ENCODE measurements at regions not wholly inside any gene's neighbourhood (a gene's known extent, or its start where the extent isn't known, plus 50 kb on each side); places are given as distances from the start of the nearest gene placed in this dataset.
A peak's percentile ranks its signal among the peaks of the same experiment; 100 is the strongest.

- TF ChIP-seq RNF2 (IDR thresholded peaks at IDR 0.05) (no peak), TAF1 (IDR thresholded peaks at IDR 0.05; ENCODE audit: control insufficient read depth, extremely low read depth, insufficient read depth, low read length, severe bottlenecking) (peak; percentile 28), MAZ (CRISPR knock-in tag; conservative IDR thresholded peaks at IDR 0.05 in 1 of 2, IDR thresholded peaks at IDR 0.05 in 1 of 2) (0 out of 4 replicates have a peak, but pooled peaks of 1 of the 2 experiments have one; percentile 13), POLR2A (conservative IDR thresholded peaks at IDR 0.05) (peak; percentile 62; the same call in 1 of the 2 replicates), CREB3L1 (IDR thresholded peaks at IDR 0.05; ENCODE audit: borderline replicate concordance, low read depth) (peak; percentile 46; the same call in 1 of the 2 replicates), DPF2 (IDR thresholded peaks at IDR 0.05) (no peak), SMAD4 (CRISPR knock-in tag; conservative IDR thresholded peaks at IDR 0.05) (0 out of 2 replicates have a peak, but pooled peaks have one; percentile 17), TRIM28 (IDR thresholded peaks at IDR 0.05) (no peak), MTA3 (IDR thresholded peaks at IDR 0.05; ENCODE audit: borderline replicate concordance) (no peak), NFE2 (IDR thresholded peaks at IDR 0.05; ENCODE audit: low read depth) (no peak), BRF1 (IDR thresholded peaks at IDR 0.05; ENCODE audit: borderline replicate concordance, extremely low read depth, insufficient read length) (no peak), NFRKB (IDR thresholded peaks at IDR 0.05; ENCODE audit: low read depth) (peak; percentile 88; the same call in 1 of the 2 replicates), POLR2G (IDR thresholded peaks at IDR 0.05; ENCODE audit: low read depth, low read length) (peak; percentile 83), RFX5 (IDR thresholded peaks at IDR 0.05; ENCODE audit: low read depth, low read length) (no peak), YY1 (IDR thresholded peaks at IDR 0.05; ENCODE audit: borderline replicate concordance in 1 of 3, control insufficient read depth in 1 of 3, extremely low read depth in 1 of 3, insufficient read depth in 3 of 3, insufficient read length in 1 of 3, insufficient replicate concordance in 2 of 3, low read depth in 1 of 3, low read length in 2 of 3) (peak; percentile 37 to 87 (median 74)), L3MBTL2 (IDR thresholded peaks at IDR 0.05) (peak; percentile 51; the same call in 1 of the 2 replicates), MYBL2 (IDR thresholded peaks at IDR 0.05; ENCODE audit: low read depth) (peak; percentile 83), MYBL2 (CRISPR knock-in tag; IDR thresholded peaks at IDR 0.05; ENCODE audit: borderline replicate concordance) (no peak), POLR2H (tag; IDR thresholded peaks at IDR 0.05; ENCODE audit: low read depth) (peak; percentile 57; the same call in 1 of the 2 replicates), SUPT5H (IDR thresholded peaks at IDR 0.05) (peak; percentile 47; the same call in 1 of the 2 replicates), EP400 (IDR thresholded peaks at IDR 0.05) (peak; percentile 52; the same call in 1 of the 2 replicates), CXXC5 (CRISPR knock-in tag; IDR thresholded peaks at IDR 0.05) (peak; percentile 44), SRSF1 (IDR thresholded peaks at IDR 0.05; ENCODE audit: low read depth, low read length) (no peak)
- TF ChIP-seq, protein P1, sequence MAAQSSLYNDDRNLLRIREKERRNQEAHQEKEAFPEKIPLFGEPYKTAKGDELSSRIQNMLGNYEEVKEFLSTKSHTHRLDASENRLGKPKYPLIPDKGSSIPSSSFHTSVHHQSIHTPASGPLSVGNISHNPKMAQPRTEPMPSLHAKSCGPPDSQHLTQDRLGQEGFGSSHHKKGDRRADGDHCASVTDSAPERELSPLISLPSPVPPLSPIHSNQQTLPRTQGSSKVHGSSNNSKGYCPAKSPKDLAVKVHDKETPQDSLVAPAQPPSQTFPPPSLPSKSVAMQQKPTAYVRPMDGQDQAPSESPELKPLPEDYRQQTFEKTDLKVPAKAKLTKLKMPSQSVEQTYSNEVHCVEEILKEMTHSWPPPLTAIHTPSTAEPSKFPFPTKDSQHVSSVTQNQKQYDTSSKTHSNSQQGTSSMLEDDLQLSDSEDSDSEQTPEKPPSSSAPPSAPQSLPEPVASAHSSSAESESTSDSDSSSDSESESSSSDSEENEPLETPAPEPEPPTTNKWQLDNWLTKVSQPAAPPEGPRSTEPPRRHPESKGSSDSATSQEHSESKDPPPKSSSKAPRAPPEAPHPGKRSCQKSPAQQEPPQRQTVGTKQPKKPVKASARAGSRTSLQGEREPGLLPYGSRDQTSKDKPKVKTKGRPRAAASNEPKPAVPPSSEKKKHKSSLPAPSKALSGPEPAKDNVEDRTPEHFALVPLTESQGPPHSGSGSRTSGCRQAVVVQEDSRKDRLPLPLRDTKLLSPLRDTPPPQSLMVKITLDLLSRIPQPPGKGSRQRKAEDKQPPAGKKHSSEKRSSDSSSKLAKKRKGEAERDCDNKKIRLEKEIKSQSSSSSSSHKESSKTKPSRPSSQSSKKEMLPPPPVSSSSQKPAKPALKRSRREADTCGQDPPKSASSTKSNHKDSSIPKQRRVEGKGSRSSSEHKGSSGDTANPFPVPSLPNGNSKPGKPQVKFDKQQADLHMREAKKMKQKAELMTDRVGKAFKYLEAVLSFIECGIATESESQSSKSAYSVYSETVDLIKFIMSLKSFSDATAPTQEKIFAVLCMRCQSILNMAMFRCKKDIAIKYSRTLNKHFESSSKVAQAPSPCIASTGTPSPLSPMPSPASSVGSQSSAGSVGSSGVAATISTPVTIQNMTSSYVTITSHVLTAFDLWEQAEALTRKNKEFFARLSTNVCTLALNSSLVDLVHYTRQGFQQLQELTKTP (IDR thresholded peaks at IDR 0.05; ENCODE audit: low read depth in 1 of 2, partially characterized antibody in 2 of 2): no peak
These were observed 875.1 kb downstream of the NSUN3 start (continued) for GRCh38 chr3:94937980-94938379.

Measured in K562 (cell line).